HG02885 (cell line): ENCODE measurements at regions not wholly inside any gene's neighbourhood (a gene's known extent, or its start where the extent isn't known, plus 50 kb on each side); places are given as distances from the start of the nearest gene placed in this dataset.

Experiments used
- ATAC-seq: cut with Tn5 transposase; IDR thresholded peaks from one replicate; pipeline ENCODE4 v1.9.1; 2021; ENCODE audit warnings: mild to moderate bottlenecking; ENCODE audit not compliant: unreplicated experiment, poor library complexity

GRCh38 chr2:66782780-66783361 lies 347.9 kb downstream of the MEIS1 start:
- ATAC-seq, result no peak

GRCh38 chr2:66789741-66790140 lies 354.8 kb downstream of the MEIS1 start:
- no peak for ATAC-seq

- no peak for ATAC-seq
These were observed 355.8 kb downstream of the MEIS1 start for GRCh38 chr2:66790651-66791181.

GRCh38 chr2:66794070-66794469 lies 359.1 kb downstream of the MEIS1 start:
- ATAC-seq, result no peak

GRCh38 chr2:66794551-66794950 lies 359.6 kb downstream of the MEIS1 start:
- ATAC-seq, result no peak

GRCh38 chr2:66802877-66803276 lies 368.0 kb downstream of the MEIS1 start:
- no peak for ATAC-seq

- no peak for ATAC-seq
These were observed 368.8 kb downstream of the MEIS1 start for GRCh38 chr2:66803726-66804125.

GRCh38 chr2:66805016-66805865 lies 370.3 kb downstream of the MEIS1 start:
- no peak for ATAC-seq

- ATAC-seq, result no peak
These were observed 371.0 kb downstream of the MEIS1 start for GRCh38 chr2:66805968-66806367.

GRCh38 chr2:66813525-66813924 lies 378.6 kb downstream of the MEIS1 start:
- ATAC-seq, result no peak

GRCh38 chr2:66813976-66814375 lies 379.1 kb downstream of the MEIS1 start:
- no peak for ATAC-seq

GRCh38 chr2:66814916-66815315 lies 380.0 kb downstream of the MEIS1 start:
- no peak for ATAC-seq

- ATAC-seq, result no peak
These were observed 381.0 kb downstream of the MEIS1 start for GRCh38 chr2:66815886-66816285.

- no peak for ATAC-seq
These were observed 386.2 kb downstream of the MEIS1 start for GRCh38 chr2:66821168-66821567.

- no peak for ATAC-seq
These were observed 387.3 kb downstream of the MEIS1 start for GRCh38 chr2:66822186-66822585.

- no peak for ATAC-seq
These were observed 390.0 kb downstream of the MEIS1 start for GRCh38 chr2:66824926-66825325.

- ATAC-seq, result no peak
These were observed 392.9 kb downstream of the MEIS1 start for GRCh38 chr2:66827851-66828250.

GRCh38 chr2:66828876-66829275 lies 394.0 kb downstream of the MEIS1 start:
- no peak for ATAC-seq

GRCh38 chr2:66830881-66831280 lies 396.0 kb downstream of the MEIS1 start:
- ATAC-seq, result no peak

- ATAC-seq, result no peak
These were observed 397.9 kb downstream of the MEIS1 start for GRCh38 chr2:66832646-66833435.

GRCh38 chr2:66834859-66835258 lies 399.9 kb downstream of the MEIS1 start:
- ATAC-seq, result no peak
